ENCODE measurements at regions not wholly inside any gene's neighbourhood (a gene's known extent, or its start where the extent isn't known, plus 50 kb on each side); places are given as distances from the start of the nearest gene placed in this dataset.

- H3K36me3 Mint-ChIP-seq (ENCODE audit: low read depth) = peaks cover 4% of the 10 kb centered on the region
- H3K4me1 Mint-ChIP-seq = peaks cover 9% of the 10 kb centered on the region
- no peak overlapping the region for H3K27ac Mint-ChIP-seq
- ATAC-seq (no peak), DNase-seq (no peak)
- H3K9me3 Mint-ChIP-seq = peaks cover 5% of the 10 kb centered on the region
- peaks cover 6% of the 10 kb centered on the region for H3K27me3 Mint-ChIP-seq
- no peak overlapping the region for H3K4me3 Mint-ChIP-seq
Measured at GRCh38 chr5:174999581-174999980, 275.2 kb downstream of the MSX2 start.

GRCh38 chr5:174998131-174998730, 273.8 kb downstream of the MSX2 start:
- Mint-ChIP-seq H3K4me1 (peaks cover 9% of the 10 kb centered on the region), H3K4me3 (no peak overlapping the region), H3K27ac (no peak overlapping the region), H3K9me3 (peaks cover 5% of the 10 kb centered on the region), H3K36me3 (ENCODE audit: low read depth) (peaks cover 4% of the 10 kb centered on the region), H3K27me3 (no peaks in the 10 kb centered on the region)
- ATAC-seq (no peak), DNase-seq (no peak)

- Mint-ChIP-seq H3K36me3 (ENCODE audit: low read depth) (peaks cover 4% of the 10 kb centered on the region), H3K27me3 (peaks cover 2% of the 10 kb centered on the region), H3K4me3 (no peak overlapping the region), H3K27ac (no peak overlapping the region), H3K4me1 (peaks cover 9% of the 10 kb centered on the region), H3K9me3 (peaks cover 5% of the 10 kb centered on the region)
- no peak for DNase-seq
- no peak for ATAC-seq
Measured at GRCh38 chr5:174997688-174998087, 273.3 kb downstream of the MSX2 start.

- Mint-ChIP-seq H3K27ac (no peak overlapping the region), H3K4me1 (peaks cover 9% of the 10 kb centered on the region), H3K36me3 (ENCODE audit: low read depth) (peaks cover 4% of the 10 kb centered on the region), H3K4me3 (no peak overlapping the region), H3K9me3 (peaks cover 5% of the 10 kb centered on the region), H3K27me3 (peaks cover 4% of the 10 kb centered on the region)
- DNase-seq (no peak), ATAC-seq (no peak)
Measured at GRCh38 chr5:174996941-174997340, 272.6 kb downstream of the MSX2 start.

- DNase-seq = no peak
- H3K4me3 Mint-ChIP-seq = no peak overlapping the region
- H3K9me3 Mint-ChIP-seq = peaks cover 5% of the 10 kb centered on the region
- no peak for ATAC-seq
- peaks cover 4% of the 10 kb centered on the region for H3K36me3 Mint-ChIP-seq (ENCODE audit: low read depth)
- no peak overlapping the region for H3K27ac Mint-ChIP-seq
- peaks cover 9% of the 10 kb centered on the region for H3K4me1 Mint-ChIP-seq
- H3K27me3 Mint-ChIP-seq = peaks cover 4% of the 10 kb centered on the region
Measured at GRCh38 chr5:174995827-174996226, 271.4 kb downstream of the MSX2 start.

GRCh38 chr5:174991847-174992246, 267.5 kb downstream of the MSX2 start:
- no peak for DNase-seq
- Mint-ChIP-seq H3K27me3 (peaks cover 8% of the 10 kb centered on the region), H3K9me3 (no peaks in the 10 kb centered on the region), H3K36me3 (ENCODE audit: low read depth) (no peaks in the 10 kb centered on the region), H3K27ac (no peak overlapping the region), H3K4me3 (no peak overlapping the region), H3K4me1 (no peaks in the 10 kb centered on the region)
- ATAC-seq = no peak

- Mint-ChIP-seq H3K36me3 (ENCODE audit: low read depth) (no peaks in the 10 kb centered on the region), H3K4me3 (no peak overlapping the region)
Measured at GRCh38 chr5:174990909-174991308, 266.5 kb downstream of the MSX2 start.

GRCh38 chr5:174987443-174988012, 263.1 kb downstream of the MSX2 start:
- ATAC-seq = no peak
- Mint-ChIP-seq H3K27ac (no peak overlapping the region), H3K4me3 (no peak overlapping the region), H3K9me3 (no peaks in the 10 kb centered on the region), H3K36me3 (ENCODE audit: low read depth) (no peaks in the 10 kb centered on the region), H3K27me3 (peaks cover 7% of the 10 kb centered on the region), H3K4me1 (no peaks in the 10 kb centered on the region)
- no peak for DNase-seq

More at GRCh38 chr5:174990909-174991308, 266.5 kb downstream of the MSX2 start:
- Mint-ChIP-seq H3K27ac (no peak overlapping the region), H3K9me3 (no peaks in the 10 kb centered on the region), H3K27me3 (peaks cover 8% of the 10 kb centered on the region), H3K4me1 (no peaks in the 10 kb centered on the region)
- DNase-seq (no peak), ATAC-seq (no peak)

GRCh38 chr5:174984863-174985262, 260.5 kb downstream of the MSX2 start:
- DNase-seq = no peak
- Mint-ChIP-seq H3K4me1 (no peaks in the 10 kb centered on the region), H3K27me3 (peaks cover 2% of the 10 kb centered on the region), H3K4me3 (no peak overlapping the region), H3K27ac (no peak overlapping the region), H3K36me3 (ENCODE audit: low read depth) (no peaks in the 10 kb centered on the region), H3K9me3 (no peaks in the 10 kb centered on the region)
- no peak for ATAC-seq

- no peaks in the 10 kb centered on the region for H3K4me1 Mint-ChIP-seq
- DNase-seq (no peak), ATAC-seq (no peak)
- H3K27me3 Mint-ChIP-seq = peaks cover 4% of the 10 kb centered on the region
- no peak overlapping the region for H3K27ac Mint-ChIP-seq
- no peaks in the 10 kb centered on the region for H3K9me3 Mint-ChIP-seq
- H3K4me3 Mint-ChIP-seq = no peak overlapping the region
- no peaks in the 10 kb centered on the region for H3K36me3 Mint-ChIP-seq (ENCODE audit: low read depth)
Measured at GRCh38 chr5:174982485-174982884, 258.1 kb downstream of the MSX2 start.

- ATAC-seq = no peak
- no peak overlapping the region for H3K27ac Mint-ChIP-seq
- H3K36me3 Mint-ChIP-seq (ENCODE audit: low read depth) = no peaks in the 10 kb centered on the region
- no peaks in the 10 kb centered on the region for H3K9me3 Mint-ChIP-seq
- H3K27me3 Mint-ChIP-seq = peaks cover 4% of the 10 kb centered on the region
- H3K4me1 Mint-ChIP-seq = no peaks in the 10 kb centered on the region
- no peak for DNase-seq
- no peak overlapping the region for H3K4me3 Mint-ChIP-seq
Measured at GRCh38 chr5:174981416-174981815, 257.0 kb downstream of the MSX2 start.

GRCh38 chr5:174980952-174981351, 256.6 kb downstream of the MSX2 start:
- ATAC-seq (no peak), DNase-seq (no peak)
- no peaks in the 10 kb centered on the region for H3K9me3 Mint-ChIP-seq
- no peaks in the 10 kb centered on the region for H3K4me1 Mint-ChIP-seq
- peaks cover 4% of the 10 kb centered on the region for H3K27me3 Mint-ChIP-seq
- H3K36me3 Mint-ChIP-seq (ENCODE audit: low read depth) = no peaks in the 10 kb centered on the region
- no peak overlapping the region for H3K27ac Mint-ChIP-seq
- H3K4me3 Mint-ChIP-seq = no peak overlapping the region

GRCh38 chr5:174972291-174972690, 247.9 kb downstream of the MSX2 start:
- ATAC-seq (no peak), DNase-seq (no peak)
- Mint-ChIP-seq H3K27me3 (peaks cover 21% of the 10 kb centered on the region), H3K9me3 (peaks cover 20% of the 10 kb centered on the region), H3K27ac (no peak overlapping the region), H3K4me3 (no peak overlapping the region), H3K36me3 (ENCODE audit: low read depth) (no peaks in the 10 kb centered on the region), H3K4me1 (no peaks in the 10 kb centered on the region)

- Mint-ChIP-seq H3K36me3 (ENCODE audit: low read depth) (no peaks in the 10 kb centered on the region), H3K4me1 (no peaks in the 10 kb centered on the region), H3K4me3 (no peak overlapping the region), H3K9me3 (peaks cover 31% of the 10 kb centered on the region), H3K27ac (no peak overlapping the region), H3K27me3 (peaks cover 21% of the 10 kb centered on the region)
- ATAC-seq (no peak), DNase-seq (no peak)
Measured at GRCh38 chr5:174971210-174971609, 246.8 kb downstream of the MSX2 start.

GRCh38 chr5:174970502-174970901, 246.1 kb downstream of the MSX2 start:
- DNase-seq = no peak
- Mint-ChIP-seq H3K27ac (no peak overlapping the region), H3K4me3 (no peak overlapping the region), H3K27me3 (peaks cover 23% of the 10 kb centered on the region), H3K9me3 (peaks cover 34% of the 10 kb centered on the region), H3K36me3 (ENCODE audit: low read depth) (no peaks in the 10 kb centered on the region), H3K4me1 (no peaks in the 10 kb centered on the region)
- no peak for ATAC-seq

- no peak for DNase-seq
- no peak overlapping the region for H3K27ac Mint-ChIP-seq
- H3K36me3 Mint-ChIP-seq (ENCODE audit: low read depth) = no peaks in the 10 kb centered on the region
- H3K9me3 Mint-ChIP-seq = no peaks in the 10 kb centered on the region
- ATAC-seq = no peak
- no peak overlapping the region for H3K4me3 Mint-ChIP-seq
- peaks cover 5% of the 10 kb centered on the region for H3K27me3 Mint-ChIP-seq
- H3K4me1 Mint-ChIP-seq = no peaks in the 10 kb centered on the region
Measured at GRCh38 chr5:174953871-174954270, 229.5 kb downstream of the MSX2 start.
